Esophagus squamous epithelium (tissue), 5 donors: ENCODE measurements at regions not wholly inside any gene's neighbourhood (a gene's known extent, or its start where the extent isn't known, plus 50 kb on each side); places are given as distances from the start of the nearest gene placed in this dataset.

Experiments
- DNase-seq: peaks from one replicate; lab custom pipeline; 2025; lab: John Stamatoyannopoulos, UW
- H3K27ac ChIP-seq, 4 donors: fragments of 200-600 bp; sonication (generic); one replicate each; pipeline ENCODE4 v1.5.1; 2016 to 2019; ENCODE audit warnings: mild to moderate bottlenecking in 1 of 4
- H3K27me3 ChIP-seq, 4 donors: fragments of 200-600 bp; sonication (generic); 1 replicate in 3 of 4; 2 replicates in 1 of 4; pipeline versions ENCODE4 v1.5.1 to v1.6.0; 2017 to 2021; ENCODE audit warnings: antibody characterized with exemption in 1 of 4
- H3K36me3 ChIP-seq, 3 donors: fragments of 200-600 bp; sonication (generic); one replicate each; pipeline ENCODE4 v1.5.1; 2016 to 2019
- H3K4me1 ChIP-seq, 3 donors: fragments of 200-600 bp; sonication (generic); one replicate each; pipeline ENCODE4 v1.5.1; 2017 to 2019
- H3K4me3 ChIP-seq, 4 donors: fragments of 200-600 bp; sonication (generic); 1 replicate in 3 of 4; 2 replicates in 1 of 4; pipeline ENCODE4 v1.5.1; 2016 to 2019; ENCODE audit warnings: mild to moderate bottlenecking in 2 of 4, moderate library complexity in 1 of 4
- H3K9me3 ChIP-seq, 3 donors: fragments of 200-600 bp; sonication (generic); one replicate each; pipeline ENCODE4 v1.5.1; 2016 to 2019
- CTCF ChIP-seq, 6 experiments: fragments of 450-650 bp in 4 of 6; fragments of 200-600 bp in 2 of 6; sonication (generic) in 2 of 6; IDR thresholded peaks; one replicate each; pipeline ENCODE4 v1.5.1; 2016 to 2019; ENCODE audit warnings: antibody characterized with exemption in 6 of 6, mild to moderate bottlenecking in 4 of 6, moderate library complexity in 4 of 6
- POLR2A ChIP-seq, 4 donors: fragments of 450-650 bp; IDR thresholded peaks; one replicate each; pipeline ENCODE4 v1.6.1; 2017; ENCODE audit warnings: antibody characterized with exemption in 4 of 4, mild to moderate bottlenecking in 4 of 4, moderate library complexity in 3 of 4
- WGBS, 2 donors: methylation state at CpG; one replicate each; pipeline ENCODE4 v1.1.5; 2018; 5-methylcytosine and 5-hydroxymethylcytosine counted together
- intact Hi-C: fragments of 100-400 bp; cut with DNase I; formaldehyde crosslinking; loops from one replicate; pipeline ENCODE4 v1.15.0; 2022
- donor health status: DM: yes; HTN: yes; CAD: no.

GRCh38 chr3:124075753-124076152 lies 83.8 kb upstream of the ROPN1 start:
- Histone ChIP-seq H3K4me1 (no peaks in the 10 kb centered on the region), H3K36me3 (no peaks in the 10 kb centered on the region), H3K9me3 (no peaks in the 10 kb centered on the region), H3K27me3 (no peaks in the 10 kb centered on the region), H3K27ac (no peak overlapping the region), H3K4me3 (no peak overlapping the region)
- 67 to 100% methylated on average over 1 of the region's 9 CpGs for WGBS, 2 donors
- TF ChIP-seq POLR2A (IDR thresholded peaks at IDR 0.05): no peak
- no peak for TF ChIP-seq CTCF (IDR thresholded peaks at IDR 0.05)
- no peak for DNase-seq
- intact Hi-C loops: no loop called here

GRCh38 chr3:124076235-124076634 lies 84.3 kb upstream of the ROPN1 start:
- WGBS, 2 donors: 91 to 93% methylated on average over 5 of the region's 5 CpGs
- Histone ChIP-seq H3K4me1 (no peaks in the 10 kb centered on the region), H3K4me3 (no peak overlapping the region), H3K27me3 (no peaks in the 10 kb centered on the region), H3K27ac (no peak overlapping the region), H3K9me3 (no peaks in the 10 kb centered on the region), H3K36me3 (no peaks in the 10 kb centered on the region)
- TF ChIP-seq POLR2A (IDR thresholded peaks at IDR 0.05) (no peak), CTCF (IDR thresholded peaks at IDR 0.05) (no peak)
- intact Hi-C loops: no loop called here
- no peak for DNase-seq

- WGBS, 2 donors: 41 to 46% methylated on average over 4 of the region's 4 CpGs
- Histone ChIP-seq H3K4me1 (peaks cover 0 to 6% (median 4%) of the 10 kb centered on the region in 3 donors), H3K9me3 (no peaks in the 10 kb centered on the region), H3K27me3 (no peaks in the 10 kb centered on the region), H3K36me3 (no peaks in the 10 kb centered on the region), H3K27ac (no peak overlapping the region), H3K4me3 (no peak overlapping the region)
- TF ChIP-seq CTCF (IDR thresholded peaks at IDR 0.05) (peak; percentile 51 to 76 (median 60)), POLR2A (IDR thresholded peaks at IDR 0.05) (no peak)
- intact Hi-C loops: no loop called here
- DNase-seq: no peak
These were observed 87.3 kb upstream of the ROPN1 start for GRCh38 chr3:124078953-124079911.

GRCh38 chr3:124079912-124080276 lies 88.0 kb upstream of the ROPN1 start:
- 56% methylated on average over 2 of the region's 2 CpGs for WGBS, 2 donors
- DNase-seq: no peak
- intact Hi-C loops: loop anchor here (5.0 kb wide), 1 partner anchor 202 kb away; no protein-coding TSS in a partner anchor
- Histone ChIP-seq H3K9me3 (no peaks in the 10 kb centered on the region), H3K4me1 (peaks cover 0 to 8% (median 8%) of the 10 kb centered on the region in 3 donors), H3K27ac (no peak overlapping the region), H3K4me3 (no peak overlapping the region), H3K27me3 (no peaks in the 10 kb centered on the region), H3K36me3 (no peaks in the 10 kb centered on the region)
- no peak for TF ChIP-seq CTCF (IDR thresholded peaks at IDR 0.05)
- TF ChIP-seq POLR2A (IDR thresholded peaks at IDR 0.05): no peak

GRCh38 chr3:124082343-124082742 lies 90.4 kb upstream of the ROPN1 start:
- peaks cover 0 to 8% (median 8%) of the 10 kb centered on the region in 3 donors for H3K4me1 ChIP-seq
- TF ChIP-seq CTCF (IDR thresholded peaks at IDR 0.05): no peak
- no peak for TF ChIP-seq POLR2A (IDR thresholded peaks at IDR 0.05)
- H3K27me3 ChIP-seq: no peaks in the 10 kb centered on the region
- no peaks in the 10 kb centered on the region for H3K9me3 ChIP-seq
- intact Hi-C loops: loop anchor here (5.0 kb wide), 1 partner anchor 200 kb away; no protein-coding TSS in a partner anchor
- H3K36me3 ChIP-seq: no peaks in the 10 kb centered on the region
- H3K27ac ChIP-seq: no peak overlapping the region
- H3K4me3 ChIP-seq: no peak overlapping the region
- 65 to 79% methylated on average over 2 of the region's 2 CpGs for WGBS, 2 donors
- DNase-seq: no peak
